Daoy (cell line): ENCODE measurements at regions not wholly inside any gene's neighbourhood (a gene's known extent, or its start where the extent isn't known, plus 50 kb on each side); places are given as distances from the start of the nearest gene placed in this dataset.
"Not testable (repeated sequence)": the region's sequence is repeated elsewhere in the genome, so short reads cannot be mapped to it uniquely, and the experiment has no call there.

Source experiments
- DNase-seq: peaks from one replicate; pipeline ENCODE4 v3.0.0-alpha.2; 2015; ENCODE audit warnings: low read depth

DNA sequence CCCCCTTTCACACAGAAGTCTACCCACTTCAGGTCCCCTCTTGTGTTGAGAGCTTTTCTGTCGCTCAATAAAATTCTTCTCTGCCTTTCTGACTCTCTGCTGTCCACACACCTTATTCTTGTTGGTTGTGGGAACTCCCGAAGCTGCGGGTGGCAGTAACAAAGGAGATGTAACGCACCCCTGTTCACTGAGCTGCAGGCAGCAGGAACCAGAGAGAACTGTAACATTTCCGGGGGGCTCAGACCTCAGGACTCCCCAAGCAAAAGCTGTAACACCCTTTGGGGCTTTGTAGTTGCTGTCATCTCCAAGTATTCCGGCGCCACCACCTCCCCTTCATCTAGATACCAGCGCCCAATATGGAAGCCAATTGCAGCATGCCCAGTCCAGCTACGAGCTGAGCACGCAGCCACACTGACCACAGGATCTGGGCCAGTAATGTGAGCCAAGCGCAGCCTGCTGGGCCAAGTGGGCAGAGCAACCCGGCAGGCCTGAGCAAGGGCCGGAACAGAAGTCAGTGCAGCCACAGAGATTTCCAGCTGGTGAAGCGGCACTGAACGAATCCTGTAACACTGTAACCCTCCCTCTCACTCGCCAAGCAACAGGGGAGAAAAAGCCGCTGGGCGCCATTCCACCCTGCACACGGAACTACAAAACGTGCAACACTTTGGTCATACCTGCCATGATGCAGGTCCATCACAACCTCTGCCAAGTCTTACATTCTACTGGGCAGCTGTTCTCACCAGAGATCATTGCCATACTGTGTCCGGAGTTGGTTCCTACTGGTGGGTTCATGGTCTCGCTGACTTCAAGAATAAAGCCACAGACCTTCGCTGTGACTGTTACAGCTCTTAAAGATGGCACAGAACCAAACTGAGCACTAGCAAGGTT, 194.3 kb downstream of the SPATA31A6 start:
- peak; percentile 48 for DNase-seq

GRCh38 chr9:42378418-42378815, 195.0 kb downstream of the SPATA31A6 start:
- no peak for DNase-seq

GRCh38 chr9:42379602-42380001, 196.1 kb downstream of the SPATA31A6 start:
- not testable (repeated sequence) for DNase-seq

- not testable (repeated sequence) for DNase-seq
Measured at GRCh38 chr9:42384585-42384984, 201.1 kb downstream of the SPATA31A6 start.

- not testable (repeated sequence) for DNase-seq
Measured at GRCh38 chr9:42385574-42386120, 202.2 kb downstream of the SPATA31A6 start.

- DNase-seq = no peak
Measured at GRCh38 chr9:42386477-42386876, 203.0 kb downstream of the SPATA31A6 start.

GRCh38 chr9:42388146-42388690, 204.8 kb downstream of the SPATA31A6 start:
- no peak for DNase-seq

GRCh38 chr9:42388846-42389245, 205.4 kb downstream of the SPATA31A6 start:
- DNase-seq = no peak

DNA sequence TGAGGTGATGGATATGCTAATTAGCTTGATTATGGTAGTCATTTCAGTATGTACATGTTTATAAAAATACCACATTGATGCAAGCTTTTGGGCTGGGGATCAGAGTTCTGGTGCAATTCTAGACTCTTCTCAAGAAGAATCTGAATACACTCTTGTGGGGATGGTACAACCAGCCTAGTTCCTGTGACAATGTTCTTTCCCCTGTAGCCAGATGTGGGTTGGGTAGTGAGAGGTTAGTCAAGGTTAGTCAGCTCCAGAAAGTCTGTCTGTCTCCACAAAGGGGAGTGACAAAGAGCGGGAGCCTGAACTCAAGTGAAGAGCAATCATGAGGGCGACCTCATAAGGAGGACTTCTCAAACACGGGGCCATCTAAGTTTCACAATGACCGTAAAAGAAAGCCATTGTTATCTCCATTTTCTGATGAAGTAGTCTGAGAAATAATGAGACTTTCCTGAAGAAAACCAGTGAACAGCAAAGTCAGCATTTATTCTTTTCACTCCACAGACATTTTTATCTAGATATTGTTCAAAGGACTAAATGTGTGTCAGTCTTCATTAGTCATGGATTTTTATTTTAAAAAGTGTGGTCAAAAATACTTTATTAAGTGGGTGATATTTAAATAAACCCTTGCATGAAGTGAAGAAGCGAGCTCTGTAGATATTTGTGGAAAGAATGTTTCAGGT, 209.5 kb downstream of the SPATA31A6 start:
- not testable (repeated sequence) for DNase-seq

DNA sequence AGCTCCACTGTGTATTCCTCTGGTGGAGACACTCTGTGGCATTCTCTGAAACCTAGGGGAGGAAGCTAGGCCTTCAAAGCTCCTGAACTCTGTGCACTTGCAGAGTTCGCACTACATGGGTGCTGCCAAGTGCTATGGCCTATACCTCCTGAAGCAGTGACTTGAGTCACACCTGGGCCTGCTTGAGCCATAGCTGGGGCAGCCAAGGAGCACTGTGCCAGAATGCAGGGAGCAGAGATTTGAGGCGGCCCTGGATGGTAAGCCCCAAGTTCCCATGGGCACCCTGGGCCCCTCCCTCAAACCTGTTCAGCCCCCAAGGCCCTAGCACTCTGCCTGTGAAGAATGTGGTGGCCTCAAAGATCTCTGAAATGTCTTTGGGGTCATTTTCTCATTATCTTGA, 212.9 kb downstream of the SPATA31A6 start:
- DNase-seq = no peak

DNA sequence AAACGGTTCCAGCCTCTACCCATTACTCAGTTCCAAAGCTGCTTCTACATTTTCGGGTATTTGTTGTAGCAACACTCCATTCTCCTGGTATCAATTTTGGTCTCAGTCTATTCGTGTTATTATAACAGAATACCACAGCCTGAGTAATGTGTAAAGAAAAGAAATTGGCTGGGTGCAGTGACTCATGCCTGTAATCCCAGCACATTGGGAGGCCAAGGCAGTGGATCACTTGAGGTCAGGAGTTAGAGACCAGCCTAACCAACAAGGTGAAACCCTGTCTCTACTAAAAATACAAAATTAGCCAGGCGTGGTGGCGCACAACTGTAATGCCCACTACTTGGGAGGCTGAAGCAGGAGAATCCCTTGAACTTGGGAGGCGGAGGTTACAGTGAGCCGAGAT, 213.9 kb downstream of the SPATA31A6 start:
- peak; percentile 86 for DNase-seq

- not testable (repeated sequence) for DNase-seq
Measured at GRCh38 chr9:42402919-42403318, 219.5 kb downstream of the SPATA31A6 start.

DNA sequence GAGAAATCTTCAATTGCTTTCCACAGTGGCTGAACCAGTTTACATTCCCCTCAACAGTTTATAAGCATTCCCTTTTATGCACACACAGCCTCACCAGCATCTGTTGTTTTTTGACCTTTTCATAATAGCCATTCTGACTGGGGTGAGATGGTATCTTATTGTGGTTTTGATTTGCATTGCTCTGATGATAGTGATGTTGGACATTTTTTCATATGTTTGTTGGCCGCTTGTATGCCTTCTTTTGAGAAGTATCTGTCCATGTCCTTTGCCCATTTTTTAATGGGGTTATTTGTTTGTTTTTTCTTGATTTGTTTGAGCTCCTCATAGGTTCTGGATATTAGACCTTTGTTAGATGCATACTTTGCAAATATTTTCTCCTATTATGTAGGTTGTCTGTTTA, 226.1 kb downstream of the SPATA31A6 start:
- not testable (repeated sequence) for DNase-seq

GRCh38 chr9:42412354-42412753, 228.9 kb downstream of the SPATA31A6 start:
- not testable (repeated sequence) for DNase-seq

GRCh38 chr9:42414865-42415264, 231.4 kb downstream of the SPATA31A6 start:
- not testable (repeated sequence) for DNase-seq

GRCh38 chr9:42419652-42420051, 236.2 kb downstream of the SPATA31A6 start:
- not testable (repeated sequence) for DNase-seq

GRCh38 chr9:42420324-42420723, 236.9 kb downstream of the SPATA31A6 start:
- DNase-seq = not testable (repeated sequence)

DNA sequence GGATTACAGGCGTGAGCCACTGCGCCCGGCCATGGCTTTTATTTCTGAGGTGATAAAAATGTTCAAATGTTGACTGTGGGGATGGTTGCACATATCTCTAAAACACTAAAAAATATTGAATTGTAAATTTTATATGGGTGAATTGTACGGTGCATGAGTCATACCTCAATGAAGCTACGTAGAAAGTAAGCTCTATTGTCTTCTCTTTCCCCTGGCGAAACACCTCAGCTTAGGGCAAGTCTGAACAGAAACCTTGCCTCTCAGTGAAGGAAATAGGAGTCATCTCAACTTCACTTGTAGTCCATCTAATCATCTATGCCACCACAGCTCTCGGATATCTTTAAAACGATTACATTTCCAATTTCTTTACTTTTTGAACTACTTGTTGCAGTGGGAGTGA, 238.2 kb downstream of the SPATA31A6 start:
- DNase-seq = not testable (repeated sequence)

DNA sequence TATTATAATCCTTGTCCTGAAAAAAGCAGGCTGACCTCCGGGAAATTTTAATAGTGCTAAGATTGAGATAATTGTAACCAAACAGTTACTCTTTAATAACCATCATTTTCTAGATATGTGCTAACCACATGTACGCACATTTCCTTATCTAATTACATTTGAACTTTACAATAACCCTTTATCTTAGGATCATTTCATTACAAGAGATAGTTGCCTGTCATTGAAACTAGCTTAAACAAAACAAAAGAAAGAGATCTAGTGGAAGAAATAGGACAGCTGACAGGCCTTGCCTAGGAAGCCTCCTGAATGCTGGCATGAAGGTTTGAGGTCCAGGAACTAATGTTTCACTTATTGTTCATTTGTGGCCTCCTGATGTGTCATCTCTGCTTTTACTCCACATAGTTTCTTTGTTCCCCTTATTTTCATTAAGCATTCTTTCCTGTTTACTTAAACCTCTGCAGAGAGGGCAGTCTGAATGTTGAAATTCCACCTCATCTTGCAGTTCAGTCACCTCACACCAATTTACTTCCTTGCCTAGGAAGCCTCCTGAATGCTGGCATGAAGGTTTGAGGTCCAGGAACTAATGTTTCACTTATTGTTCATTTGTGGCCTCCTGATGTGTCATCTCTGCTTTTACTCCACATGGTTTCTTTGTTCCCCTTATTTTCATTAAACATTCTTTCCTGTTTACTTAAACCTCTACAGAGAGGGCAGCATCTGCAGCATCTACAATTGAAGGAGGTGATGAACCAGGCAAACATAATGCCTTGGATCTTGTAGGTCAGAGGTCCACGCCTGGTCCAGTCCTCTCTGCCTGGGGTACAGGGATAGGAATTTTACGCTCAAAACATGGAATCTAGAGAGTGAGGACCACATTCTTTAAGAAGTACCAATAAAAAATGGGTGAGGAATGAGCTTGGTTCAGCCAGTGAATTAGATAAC, 247.5 kb downstream of the SPATA31A6 start:
- DNase-seq = peak; percentile 73

- not testable (repeated sequence) for DNase-seq
Measured at GRCh38 chr9:42431616-42432010, 248.2 kb downstream of the SPATA31A6 start.
